ENCODE measurements at regions not wholly inside any gene's neighbourhood (a gene's known extent, or its start where the extent isn't known, plus 50 kb on each side); places are given as distances from the start of the nearest gene placed in this dataset.

DNA sequence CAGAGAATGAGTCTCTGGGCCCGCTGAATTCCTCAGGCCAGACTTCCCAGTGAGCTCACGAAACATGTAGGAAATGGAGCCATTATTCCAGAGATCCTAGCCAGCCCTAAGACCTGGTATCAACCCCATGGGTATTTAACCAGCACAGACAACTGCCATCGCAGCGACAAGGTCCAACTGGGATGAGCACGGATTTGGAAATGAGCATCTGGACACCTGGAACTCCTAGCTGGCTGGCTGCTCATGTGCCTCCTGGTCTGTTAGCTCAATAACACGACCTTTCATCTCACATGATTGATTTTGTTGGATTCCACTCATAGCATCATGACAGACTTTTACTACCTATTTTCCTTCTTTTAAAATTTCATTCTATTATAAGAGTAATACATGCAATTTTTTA, 51.0 kb downstream of the POU3F3 start:
- H3K4me3 ChIP-seq (ENCODE audit: low read length): no peak overlapping the region
- TF ChIP-seq, protein P1, sequence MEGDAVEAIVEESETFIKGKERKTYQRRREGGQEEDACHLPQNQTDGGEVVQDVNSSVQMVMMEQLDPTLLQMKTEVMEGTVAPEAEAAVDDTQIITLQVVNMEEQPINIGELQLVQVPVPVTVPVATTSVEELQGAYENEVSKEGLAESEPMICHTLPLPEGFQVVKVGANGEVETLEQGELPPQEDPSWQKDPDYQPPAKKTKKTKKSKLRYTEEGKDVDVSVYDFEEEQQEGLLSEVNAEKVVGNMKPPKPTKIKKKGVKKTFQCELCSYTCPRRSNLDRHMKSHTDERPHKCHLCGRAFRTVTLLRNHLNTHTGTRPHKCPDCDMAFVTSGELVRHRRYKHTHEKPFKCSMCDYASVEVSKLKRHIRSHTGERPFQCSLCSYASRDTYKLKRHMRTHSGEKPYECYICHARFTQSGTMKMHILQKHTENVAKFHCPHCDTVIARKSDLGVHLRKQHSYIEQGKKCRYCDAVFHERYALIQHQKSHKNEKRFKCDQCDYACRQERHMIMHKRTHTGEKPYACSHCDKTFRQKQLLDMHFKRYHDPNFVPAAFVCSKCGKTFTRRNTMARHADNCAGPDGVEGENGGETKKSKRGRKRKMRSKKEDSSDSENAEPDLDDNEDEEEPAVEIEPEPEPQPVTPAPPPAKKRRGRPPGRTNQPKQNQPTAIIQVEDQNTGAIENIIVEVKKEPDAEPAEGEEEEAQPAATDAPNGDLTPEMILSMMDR (conservative IDR thresholded peaks at IDR 0.05; ENCODE audit: low read depth, low read length): no peak

GRCh38 chr2:104909317-104909716, 55.4 kb downstream of the POU3F3 start:
- TF ChIP-seq, protein P1 (conservative IDR thresholded peaks at IDR 0.05; ENCODE audit: low read depth, low read length): no peak
- no peak overlapping the region for H3K4me3 ChIP-seq (ENCODE audit: low read length)
- DNase-seq (ENCODE audit: low read depth): no peak

More for the DNA sequence above, 51.0 kb downstream of the POU3F3 start:
- no peak for DNase-seq (ENCODE audit: low read depth)

- TF ChIP-seq, protein P1 (conservative IDR thresholded peaks at IDR 0.05; ENCODE audit: low read depth, low read length): no peak
- no peak overlapping the region for H3K4me3 ChIP-seq (ENCODE audit: low read length)
- no peak for DNase-seq (ENCODE audit: low read depth)
Measured at GRCh38 chr2:104914509-104914908, 60.6 kb downstream of the POU3F3 start.

- H3K4me3 ChIP-seq (ENCODE audit: low read length): no peak overlapping the region
- TF ChIP-seq, protein P1 (conservative IDR thresholded peaks at IDR 0.05; ENCODE audit: low read depth, low read length): no peak
- DNase-seq (ENCODE audit: low read depth): no peak
Measured at GRCh38 chr2:104915107-104915793, 61.3 kb downstream of the POU3F3 start.

DNA sequence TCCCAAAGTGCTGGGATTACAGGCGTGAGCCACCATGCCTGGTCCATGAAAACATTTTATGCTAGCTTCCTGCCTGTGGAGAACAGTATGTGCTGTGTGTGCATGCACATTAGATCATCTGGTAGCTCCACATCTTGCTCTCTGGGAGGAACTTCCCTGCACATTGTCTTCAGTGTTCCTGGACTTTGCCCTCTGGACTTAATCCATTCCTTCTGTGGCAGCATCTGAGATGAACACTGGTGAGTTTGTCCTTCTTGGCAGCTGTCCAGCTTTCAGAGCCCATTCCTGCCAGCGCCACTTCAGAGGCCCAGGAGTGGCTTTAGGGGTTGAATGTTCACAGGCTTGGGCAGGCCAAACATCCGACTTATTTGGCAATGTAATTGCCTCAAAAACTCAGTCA, 65.2 kb downstream of the POU3F3 start:
- DNase-seq (ENCODE audit: low read depth): no peak
- TF ChIP-seq, protein P1 (conservative IDR thresholded peaks at IDR 0.05; ENCODE audit: low read depth, low read length): no peak
- H3K4me3 ChIP-seq (ENCODE audit: low read length): no peak overlapping the region

DNA sequence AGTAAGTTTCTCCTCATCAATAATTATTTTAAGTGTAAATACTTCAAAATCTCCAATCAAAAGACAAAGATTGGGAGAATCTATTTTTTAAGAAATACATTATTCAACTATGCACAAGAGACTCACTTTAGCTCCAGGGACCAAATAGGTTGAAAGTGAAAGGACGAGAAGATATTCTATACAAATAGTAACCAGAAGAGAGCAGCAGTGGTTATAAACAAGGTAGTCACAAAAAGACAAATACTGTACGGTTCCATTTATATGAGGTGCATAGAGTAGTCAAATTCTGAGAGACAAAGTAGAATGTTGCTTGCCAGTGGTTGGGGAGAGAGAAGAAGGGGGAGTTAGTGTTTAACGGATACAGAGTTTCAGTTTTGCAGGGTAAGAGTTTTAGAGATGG, 69.8 kb downstream of the POU3F3 start:
- DNase-seq (ENCODE audit: low read depth): no peak
- TF ChIP-seq, protein P1 (conservative IDR thresholded peaks at IDR 0.05; ENCODE audit: low read depth, low read length): no peak

GRCh38 chr2:104929663-104930062, 75.7 kb downstream of the POU3F3 start:
- H3K4me3 ChIP-seq (ENCODE audit: low read length): no peak overlapping the region
- TF ChIP-seq, protein P1 (conservative IDR thresholded peaks at IDR 0.05; ENCODE audit: low read depth, low read length): no peak
- no peak for DNase-seq (ENCODE audit: low read depth)

More for the DNA sequence above, 69.8 kb downstream of the POU3F3 start:
- H3K4me3 ChIP-seq (ENCODE audit: low read length): no peak overlapping the region
